HS-27A (cell line): ENCODE measurements at regions not wholly inside any gene's neighbourhood (a gene's known extent, or its start where the extent isn't known, plus 50 kb on each side); places are given as distances from the start of the nearest gene placed in this dataset.

Experiments used
- DNase-seq: peaks from one replicate; pipeline ENCODE4 v3.0.0-alpha.2; 2012; ENCODE audit warnings: low read depth, missing footprints

DNA sequence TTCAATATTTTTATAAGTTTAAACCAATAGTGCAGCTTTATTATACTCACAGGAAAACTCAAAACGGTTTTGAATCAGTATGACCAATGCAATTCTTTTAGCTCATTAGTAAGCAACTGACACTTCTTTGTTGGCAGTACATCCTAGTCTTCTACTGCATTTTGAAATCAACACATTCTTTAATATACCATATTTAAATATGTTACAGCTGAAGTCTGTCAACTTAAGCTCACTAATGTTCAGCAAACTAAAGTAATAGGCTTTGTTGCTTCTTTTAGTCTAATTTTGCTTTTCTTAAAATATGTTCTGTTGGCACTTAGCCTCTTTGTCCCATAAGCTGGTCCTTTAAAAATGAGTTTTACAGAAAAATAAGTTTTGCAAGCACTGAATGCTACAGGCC is 55.4 kb upstream of the CCBE1 start:
- DNase-seq = no peak

DNA sequence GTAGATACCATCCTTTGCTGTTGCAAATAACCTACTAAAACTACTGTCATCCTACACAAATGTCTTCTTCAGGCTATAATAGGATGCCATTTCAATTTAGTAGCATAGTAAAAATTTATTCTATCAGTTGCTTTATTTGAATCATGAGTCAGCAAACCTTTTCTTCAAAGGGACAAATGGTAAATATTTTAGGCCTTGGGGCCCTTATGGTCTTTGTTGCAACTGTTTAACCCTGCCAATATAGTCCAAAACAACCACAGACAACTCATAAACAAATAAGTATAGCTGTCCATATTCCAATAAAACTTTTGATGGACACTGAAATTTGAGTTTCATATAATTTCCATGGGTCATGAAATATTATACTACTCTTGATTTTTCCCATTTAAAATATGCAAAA is 54.0 kb upstream of the CCBE1 start:
- DNase-seq = no peak

DNA sequence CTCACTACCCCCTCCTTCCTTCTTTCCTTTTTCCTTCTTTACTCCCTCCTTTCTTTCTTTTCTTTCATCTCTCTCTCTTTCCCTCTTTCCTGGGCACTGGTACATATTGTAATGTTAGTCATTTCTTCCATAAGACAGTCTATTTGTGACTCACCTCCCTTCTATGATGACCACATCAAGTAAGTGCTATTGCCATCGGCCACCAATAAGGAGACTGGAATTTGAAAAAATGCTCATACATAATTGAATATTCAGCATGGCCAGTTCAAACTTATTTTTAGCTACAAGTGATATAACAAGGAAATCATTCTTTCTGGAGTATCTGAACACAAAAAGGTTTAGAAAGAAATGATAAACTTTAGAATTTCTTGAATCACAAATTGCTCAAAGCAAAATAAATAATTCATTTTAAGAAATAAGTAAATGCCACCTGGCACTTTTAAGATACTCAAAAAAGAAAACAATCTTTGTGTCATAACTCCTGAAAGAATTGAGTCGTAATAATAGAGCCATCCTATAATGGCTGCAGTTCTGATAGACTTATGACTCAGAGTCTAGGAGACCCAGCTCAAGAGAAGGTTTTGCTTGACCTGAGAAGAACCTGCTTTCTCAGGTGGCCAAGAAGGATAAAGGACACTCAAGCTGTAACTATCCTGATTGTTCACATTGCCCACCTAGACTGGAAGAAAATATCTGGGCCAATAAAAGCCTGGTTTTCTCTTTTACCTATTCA is 51.6 kb upstream of the CCBE1 start:
- peak; percentile 77 for DNase-seq
